Uterus (tissue), 2 donors: ENCODE measurements at regions not wholly inside any gene's neighbourhood (a gene's known extent, or its start where the extent isn't known, plus 50 kb on each side); places are given as distances from the start of the nearest gene placed in this dataset.

Experiments
- CTCF ChIP-seq, 4 experiments: fragments of 200-600 bp in 2 of 4; fragments of 450-650 bp in 2 of 4; sonication (generic) in 2 of 4; IDR thresholded peaks; one replicate each; pipeline ENCODE4 v1.5.1; 2016 to 2019; ENCODE audit warnings: antibody characterized with exemption in 4 of 4, mild to moderate bottlenecking in 2 of 4, moderate library complexity in 1 of 4
- POLR2A ChIP-seq, 2 donors: fragments of 450-650 bp; IDR thresholded peaks; one replicate each; pipeline ENCODE4 v1.6.1; 2016; ENCODE audit warnings: antibody characterized with exemption in 2 of 2, mild to moderate bottlenecking in 1 of 2, moderate library complexity in 1 of 2

GRCh38 chr4:174408841-174409552 lies 113.3 kb downstream of the HPGD start:
- no peak for TF ChIP-seq CTCF (IDR thresholded peaks at IDR 0.05)
- no peak for TF ChIP-seq POLR2A (IDR thresholded peaks at IDR 0.05)
